GM10248 (cell line): ENCODE measurements at regions not wholly inside any gene's neighbourhood (a gene's known extent, or its start where the extent isn't known, plus 50 kb on each side); places are given as distances from the start of the nearest gene placed in this dataset.

Experiments
- CTCF ChIA-PET: fragments of 300-600 bp; sonication (Branson Sonifier 250); formaldehyde crosslinking; extraction: SDS; loops from one replicate; lab custom pipeline; 2021; ENCODE audit warnings: antibody characterized with exemption; lab: Yijun Ruan, JAX
- POLR2A ChIA-PET: fragments of 350-650 bp; sonication (Branson Sonifier 250); formaldehyde crosslinking; extraction: SDS; loops from one replicate; lab custom pipeline; 2020; ENCODE audit warnings: antibody characterized with exemption; lab: Yijun Ruan, JAX
- DNase-seq: peaks from one replicate; pipeline ENCODE4 v3.0.0; 2012; ENCODE audit errors: extremely low spot score
- CTCF ChIP-seq: IDR thresholded peaks from 2 replicates; pipeline ENCODE4 v1.5.1; 2012; ENCODE audit warnings: mild to moderate bottlenecking, low read depth; ENCODE audit errors: extremely low read depth, missing control alignments, control extremely low read depth

GRCh38 chr2:226514895-226515294 lies 284.7 kb downstream of the IRS1 start:
- ChIA-PET CTCF (no interaction called here), POLR2A (no interaction called here)

GRCh38 chr2:226511311-226511710 lies 288.3 kb downstream of the IRS1 start:
- POLR2A ChIA-PET = no interaction called here
- CTCF ChIA-PET = no interaction called here
- no peak for TF ChIP-seq CTCF
- DNase-seq = no peak

More at GRCh38 chr2:226514895-226515294, 284.7 kb downstream of the IRS1 start:
- no peak for TF ChIP-seq CTCF
- DNase-seq = no peak

- no peak for TF ChIP-seq CTCF
- DNase-seq = no peak
- ChIA-PET CTCF (interaction anchor here (1.1 to 1.5 kb wide), 2 partner anchors 10 to 11 kb away, joined by 3 read pairs; no protein-coding TSS in a partner anchor), POLR2A (no interaction called here)
These were observed 290.9 kb downstream of the IRS1 start for GRCh38 chr2:226508683-226509082.

- CTCF ChIA-PET = no interaction called here
- TF ChIP-seq CTCF = no peak
- POLR2A ChIA-PET = no interaction called here
- DNase-seq = no peak
These were observed 291.6 kb downstream of the IRS1 start for GRCh38 chr2:226508005-226508404.

- CTCF ChIA-PET = interaction anchor here (1.5 kb wide), 1 partner anchor 12 kb away, joined by 3 read pairs; no protein-coding TSS in a partner anchor
- POLR2A ChIA-PET = no interaction called here
- TF ChIP-seq CTCF = no peak
- DNase-seq = no peak
These were observed 302.3 kb downstream of the IRS1 start for GRCh38 chr2:226497146-226497909.

GRCh38 chr2:226496273-226496550 lies 303.4 kb downstream of the IRS1 start:
- no peak for TF ChIP-seq CTCF
- POLR2A ChIA-PET = interaction anchor here (0.5 kb wide), 1 partner anchor 742 kb away, joined by 3 read pairs; no protein-coding TSS in a partner anchor

More at GRCh38 chr2:226496273-226496550, 303.4 kb downstream of the IRS1 start:
- DNase-seq = no peak
- CTCF ChIA-PET = no interaction called here
